ENCODE measurements at regions not wholly inside any gene's neighbourhood (a gene's known extent, or its start where the extent isn't known, plus 50 kb on each side); places are given as distances from the start of the nearest gene placed in this dataset.

DNA sequence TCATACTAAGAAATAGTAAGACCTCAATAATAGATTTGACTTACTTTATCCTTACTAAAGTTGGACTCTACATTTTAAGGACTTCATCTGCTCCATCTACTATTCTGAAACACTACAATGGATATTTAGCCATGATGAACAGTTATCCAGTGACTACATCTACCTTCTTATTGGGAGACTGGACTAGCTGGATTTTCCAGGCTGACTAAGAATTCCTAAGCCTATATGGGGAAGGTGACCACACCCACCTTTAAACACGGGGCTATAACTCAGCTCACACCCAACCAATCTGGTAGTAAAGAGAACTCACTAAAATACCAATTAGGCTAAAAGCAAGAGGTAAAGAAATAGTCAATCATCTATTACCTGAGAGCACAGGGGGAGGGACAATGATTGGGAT, 1438.4 kb downstream of the TECRL start:
- H3K36me3 ChIP-seq, result no peaks in the 10 kb centered on the region
- no peaks in the 10 kb centered on the region for H3K4me1 ChIP-seq
- no peak for TF ChIP-seq CTCF (IDR thresholded peaks at IDR 0.05)
- no peak for DNase-seq (ENCODE audit: low spot score)
- no peaks in the 10 kb centered on the region for H3K9me3 ChIP-seq
- H3K27me3 ChIP-seq, result no peaks in the 10 kb centered on the region
- no peak overlapping the region for H3K4me3 ChIP-seq
- no peak overlapping the region for H3K27ac ChIP-seq

GRCh38 chr4:62960415-62960814, 1448.8 kb downstream of the TECRL start:
- no peaks in the 10 kb centered on the region for H3K36me3 ChIP-seq
- no peak for DNase-seq (ENCODE audit: low spot score)
- no peaks in the 10 kb centered on the region for H3K27me3 ChIP-seq
- H3K4me1 ChIP-seq, result no peaks in the 10 kb centered on the region
- no peak overlapping the region for H3K4me3 ChIP-seq
- TF ChIP-seq CTCF (IDR thresholded peaks at IDR 0.05), result no peak
- no peaks in the 10 kb centered on the region for H3K9me3 ChIP-seq
- no peak overlapping the region for H3K27ac ChIP-seq

DNA sequence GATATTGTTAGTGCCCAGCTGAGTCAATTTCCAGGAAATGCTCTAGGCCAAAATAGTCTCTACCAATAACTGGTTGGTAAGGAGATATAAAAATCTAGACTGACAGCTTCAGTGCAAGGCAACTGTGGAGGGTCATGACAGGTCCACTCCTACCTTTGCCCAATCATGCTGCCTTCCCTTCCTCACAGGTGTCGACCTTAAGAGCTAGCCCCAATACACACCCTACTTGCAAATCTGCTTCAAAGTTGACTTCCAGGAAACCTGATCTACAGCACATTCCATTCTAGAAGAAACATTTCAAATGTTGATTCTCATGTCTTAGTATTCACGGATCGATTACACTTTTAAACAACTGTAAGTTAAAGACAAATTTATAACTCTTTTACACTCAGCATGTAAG, 1455.5 kb downstream of the TECRL start:
- Histone ChIP-seq H3K9me3 (no peaks in the 10 kb centered on the region), H3K27me3 (no peaks in the 10 kb centered on the region), H3K36me3 (no peaks in the 10 kb centered on the region), H3K27ac (no peak overlapping the region), H3K4me1 (no peaks in the 10 kb centered on the region), H3K4me3 (no peak overlapping the region)
- DNase-seq (ENCODE audit: low spot score), result no peak
- TF ChIP-seq CTCF (IDR thresholded peaks at IDR 0.05), result no peak

DNA sequence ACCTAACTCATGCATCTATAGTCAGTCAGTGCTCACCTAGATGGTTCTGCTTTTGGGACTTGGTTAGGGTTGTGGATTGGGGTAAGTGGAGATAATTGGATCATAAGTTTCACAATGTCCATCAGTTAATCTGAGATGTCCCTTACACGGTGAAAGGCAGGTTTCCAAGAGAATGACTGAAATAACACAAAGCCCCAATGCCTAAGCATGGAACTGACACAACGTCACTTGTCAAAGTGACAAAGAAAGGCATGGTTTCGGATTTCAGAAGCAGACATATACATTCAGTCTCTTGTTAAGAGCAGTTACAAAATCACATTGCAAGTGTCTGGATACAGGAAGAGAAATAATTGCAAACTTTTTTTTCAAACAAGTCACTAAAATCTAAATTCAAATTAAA, 1456.9 kb downstream of the TECRL start:
- Histone ChIP-seq H3K27me3 (no peaks in the 10 kb centered on the region), H3K36me3 (no peaks in the 10 kb centered on the region), H3K4me1 (no peaks in the 10 kb centered on the region), H3K4me3 (no peak overlapping the region), H3K27ac (no peak overlapping the region), H3K9me3 (no peaks in the 10 kb centered on the region)
- no peak for DNase-seq (ENCODE audit: low spot score)
- no peak for TF ChIP-seq CTCF (IDR thresholded peaks at IDR 0.05)

- H3K36me3 ChIP-seq, result no peaks in the 10 kb centered on the region
- H3K4me3 ChIP-seq, result no peak overlapping the region
- H3K4me1 ChIP-seq, result no peaks in the 10 kb centered on the region
- no peaks in the 10 kb centered on the region for H3K27me3 ChIP-seq
- no peaks in the 10 kb centered on the region for H3K9me3 ChIP-seq
- DNase-seq (ENCODE audit: low spot score), result no peak
- H3K27ac ChIP-seq, result no peak overlapping the region
- no peak for TF ChIP-seq CTCF (IDR thresholded peaks at IDR 0.05)
Measured at GRCh38 chr4:62948108-62948507, 1461.1 kb downstream of the TECRL start.

GRCh38 chr4:62940229-62940628, 1469.0 kb downstream of the TECRL start:
- no peak for TF ChIP-seq CTCF (IDR thresholded peaks at IDR 0.05)
- H3K36me3 ChIP-seq, result no peaks in the 10 kb centered on the region
- H3K4me3 ChIP-seq, result no peak overlapping the region
- no peaks in the 10 kb centered on the region for H3K27me3 ChIP-seq
- H3K4me1 ChIP-seq, result no peaks in the 10 kb centered on the region
- H3K9me3 ChIP-seq, result no peaks in the 10 kb centered on the region
- H3K27ac ChIP-seq, result no peak overlapping the region
- no peak for DNase-seq (ENCODE audit: low spot score)
